NCI-H1417 (cell line): ENCODE measurements at regions not wholly inside any gene's neighbourhood (a gene's known extent, or its start where the extent isn't known, plus 50 kb on each side); places are given as distances from the start of the nearest gene placed in this dataset.

Experiments
- DNase-seq, 3 experiments: peaks; one replicate each; lab custom pipeline; 2025; lab: John Stamatoyannopoulos, UW

DNA sequence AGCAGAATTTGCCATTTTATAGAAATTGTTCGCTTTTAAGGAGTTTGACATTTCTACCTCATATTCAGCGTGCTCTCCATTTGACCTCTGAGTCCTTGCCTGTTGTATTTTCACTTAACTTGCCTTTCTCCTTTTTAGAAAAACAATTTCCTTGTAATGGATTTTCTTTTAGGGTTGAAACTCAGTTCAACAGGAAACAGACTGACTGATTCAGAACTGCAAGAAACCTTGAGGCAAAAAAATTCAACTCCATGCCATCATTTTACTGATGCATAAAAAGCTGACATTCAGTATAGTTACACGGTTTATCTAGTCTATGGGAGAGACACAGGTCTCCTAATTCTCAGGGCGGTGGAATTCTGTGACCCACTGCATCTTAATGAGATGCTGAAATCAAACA, 59.8 kb downstream of the MRPS30 start:
- no peak for DNase-seq

DNA sequence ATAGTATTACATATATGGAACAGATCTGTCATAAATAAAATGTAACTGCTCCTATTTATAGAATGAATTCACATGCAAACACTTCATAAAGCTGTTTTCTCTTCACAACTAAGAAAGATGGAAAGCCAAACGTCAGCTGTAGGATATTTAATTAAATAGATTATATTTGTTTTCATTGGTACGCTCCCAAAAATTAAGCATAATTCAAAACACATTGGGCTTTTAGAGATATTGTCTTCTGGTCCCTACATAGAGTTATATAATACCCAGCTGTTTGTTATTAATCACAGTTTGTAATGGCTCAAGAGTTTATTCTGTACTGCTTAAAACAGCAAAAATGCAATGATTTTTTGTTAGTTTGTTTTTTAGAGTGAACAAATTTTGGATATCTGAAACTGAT, 61.2 kb downstream of the MRPS30 start:
- DNase-seq = no peak

DNA sequence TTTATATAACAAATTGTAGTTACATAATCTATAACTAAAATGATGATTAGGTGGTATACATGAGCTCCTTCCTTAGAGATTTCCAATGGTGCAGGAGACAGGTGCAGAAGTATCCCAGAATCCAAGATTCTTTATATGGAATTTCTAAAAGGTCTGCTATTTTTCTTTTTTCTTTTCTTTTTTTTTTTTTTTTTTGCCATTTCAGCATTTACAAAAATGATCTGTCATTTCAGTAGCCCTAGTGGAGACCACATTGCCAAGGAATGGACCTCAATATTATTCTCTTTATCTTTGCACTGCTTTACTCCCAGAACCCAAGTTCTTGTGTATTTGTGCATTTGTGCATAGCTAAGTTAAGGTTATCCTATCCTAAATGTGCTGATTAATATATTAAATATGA, 61.7 kb downstream of the MRPS30 start:
- DNase-seq = no peak

DNA sequence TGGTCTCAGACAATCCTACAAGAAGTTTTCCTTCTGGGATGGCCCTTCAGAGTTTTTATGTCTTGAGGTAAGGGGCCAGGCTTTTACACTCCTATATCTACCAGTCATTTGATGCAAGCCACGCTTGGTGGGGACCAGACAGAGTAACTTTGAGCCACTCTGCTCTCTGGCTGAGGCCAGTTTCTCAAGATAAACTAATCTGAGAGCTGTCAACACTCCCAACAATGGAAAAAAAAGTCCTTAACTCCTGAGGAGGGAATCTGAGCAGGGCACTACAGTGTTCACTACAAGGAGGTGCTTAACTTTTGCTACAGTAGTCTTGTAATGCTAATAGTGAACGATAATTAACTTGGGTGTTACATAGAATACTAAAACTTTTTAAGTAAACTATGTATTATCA, 62.7 kb downstream of the MRPS30 start:
- DNase-seq = no peak

DNA sequence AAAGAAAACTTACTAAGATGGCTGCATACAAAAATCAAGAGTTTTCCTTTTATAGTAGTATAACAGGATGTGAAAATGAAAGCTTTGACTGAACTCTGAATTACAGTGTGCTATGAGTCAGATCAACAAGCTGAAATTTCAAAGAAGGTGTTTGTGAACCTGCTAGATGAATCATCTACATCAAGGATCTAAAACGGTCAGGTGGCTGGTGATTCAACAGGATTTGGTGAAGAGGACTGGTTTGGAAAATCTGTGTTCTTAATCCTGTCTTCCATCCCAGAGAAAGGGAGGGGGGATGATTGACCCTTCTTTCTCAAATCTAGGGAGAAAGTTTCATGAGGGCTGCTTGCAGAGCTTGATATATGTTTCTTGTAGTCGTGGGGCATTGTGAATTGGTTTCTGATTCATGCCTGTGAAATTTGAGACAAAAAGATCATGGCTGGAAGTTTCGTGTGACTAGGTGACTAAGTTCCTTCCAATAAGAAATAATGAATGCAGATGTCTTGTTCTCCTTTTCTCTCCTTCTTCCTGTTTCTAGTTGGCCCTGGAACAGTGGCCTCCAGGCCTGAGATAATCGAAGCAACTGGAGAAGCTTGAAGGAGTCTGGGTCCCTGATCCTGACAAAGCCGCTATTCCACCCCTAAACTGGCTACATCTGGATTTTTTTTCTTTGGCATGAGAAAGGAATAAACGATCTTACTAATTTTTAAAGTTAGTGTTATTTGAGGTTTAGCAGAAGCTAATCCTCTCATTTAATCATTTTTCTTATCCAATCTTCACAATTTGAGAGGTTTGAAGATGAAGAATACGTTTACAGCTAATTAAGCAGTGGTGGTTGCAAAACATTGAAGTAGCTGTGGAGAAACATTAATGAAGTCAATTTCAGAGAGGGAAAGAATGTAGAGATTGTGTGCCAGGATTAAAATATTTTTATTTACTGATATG, 67.2 kb downstream of the MRPS30 start:
- no peak for DNase-seq

DNA sequence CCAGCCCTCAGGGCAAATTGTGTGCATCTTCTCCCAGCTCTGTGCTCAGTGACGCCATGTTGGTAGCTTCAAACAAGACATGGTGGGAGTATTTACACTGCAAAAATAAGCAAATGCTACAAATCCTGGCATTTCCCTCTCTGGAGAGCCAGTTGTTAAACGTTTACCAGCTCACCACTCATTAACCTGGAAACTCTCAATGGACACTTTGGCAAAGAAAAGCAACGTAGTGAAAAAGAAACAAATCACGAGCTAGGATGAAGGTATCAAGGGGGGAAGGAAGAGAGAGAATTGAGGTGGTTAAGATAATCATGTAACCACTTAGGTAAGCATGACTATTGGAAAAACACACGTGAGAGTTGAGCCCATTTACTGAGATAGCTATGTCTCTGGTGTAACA, 72.5 kb downstream of the MRPS30 start:
- no peak for DNase-seq

DNA sequence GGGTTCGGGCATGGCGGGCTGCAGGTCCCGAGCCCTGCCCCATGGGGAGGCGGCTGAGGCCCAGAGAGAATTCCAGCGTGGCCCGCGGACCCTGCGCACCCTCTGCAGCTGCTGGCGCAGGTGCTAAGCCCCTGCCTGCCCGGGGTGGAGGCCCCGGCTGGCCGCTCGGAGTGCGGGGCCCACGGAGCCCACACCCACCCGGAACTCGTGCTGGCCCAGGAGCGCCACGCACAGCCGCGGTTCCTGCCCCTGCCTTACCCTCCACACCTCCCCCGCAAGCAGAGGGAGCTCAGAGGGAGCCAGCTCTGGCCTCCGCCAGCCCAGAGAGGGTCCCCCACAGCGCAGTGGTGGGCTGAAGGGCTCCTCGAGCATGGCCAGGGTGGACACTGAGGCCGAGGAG, 75.3 kb downstream of the MRPS30 start:
- no peak for DNase-seq

DNA sequence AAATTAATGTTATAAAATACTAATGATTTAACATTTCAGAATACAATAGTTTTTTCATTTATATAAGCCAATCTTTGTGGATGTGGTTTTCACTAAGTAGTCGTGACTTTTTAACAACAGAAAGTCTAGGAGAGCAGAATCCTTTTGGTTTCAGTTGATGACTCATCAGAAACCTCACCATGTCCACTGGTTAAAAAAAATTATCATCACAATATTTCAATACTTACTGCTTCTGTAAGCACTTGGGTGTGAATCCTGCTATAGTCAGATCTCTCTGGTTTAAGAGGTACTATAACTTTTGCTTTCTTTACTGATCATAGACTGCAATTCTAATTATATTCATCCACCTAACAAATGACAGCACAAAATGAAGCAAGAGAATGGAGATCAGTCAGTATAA, 77.2 kb downstream of the MRPS30 start:
- DNase-seq = no peak

DNA sequence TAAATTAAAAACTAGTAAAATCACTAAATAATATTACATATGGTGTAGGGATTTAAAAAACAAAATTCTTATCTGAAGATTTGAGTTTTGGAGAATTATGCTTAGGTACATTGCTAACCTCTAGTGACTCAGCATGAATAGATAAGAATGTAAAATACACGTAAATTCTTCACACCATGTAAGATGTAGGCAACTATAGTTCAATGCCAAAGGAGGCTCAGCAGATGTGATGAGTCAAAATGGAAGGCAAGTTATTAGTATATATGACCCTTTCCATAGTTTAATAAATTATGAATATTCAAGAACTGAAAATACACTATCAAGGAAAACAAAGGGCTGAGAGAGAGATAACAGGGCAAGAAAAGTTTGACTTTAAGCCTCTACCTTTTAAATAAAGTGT, 79.0 kb downstream of the MRPS30 start:
- DNase-seq = no peak

DNA sequence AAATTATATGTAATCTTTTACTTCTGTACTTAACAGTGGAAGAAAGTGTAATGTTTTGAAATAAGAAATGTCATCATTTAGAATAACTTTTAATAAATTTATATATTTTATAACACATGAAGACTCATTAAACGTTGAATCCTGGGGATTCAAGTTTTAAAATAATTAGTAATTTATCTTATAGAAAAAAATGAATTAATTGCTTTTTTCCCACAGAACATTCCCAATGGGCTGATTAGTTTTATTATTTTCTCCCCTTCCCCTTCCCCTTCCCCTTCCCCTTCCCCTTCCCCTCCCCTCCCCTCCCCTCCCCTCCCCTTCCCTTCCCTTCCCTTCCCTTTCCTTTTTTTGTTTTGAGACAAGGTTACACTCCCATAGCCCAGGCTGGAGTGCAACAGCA, 79.7 kb downstream of the MRPS30 start:
- no peak for DNase-seq

DNA sequence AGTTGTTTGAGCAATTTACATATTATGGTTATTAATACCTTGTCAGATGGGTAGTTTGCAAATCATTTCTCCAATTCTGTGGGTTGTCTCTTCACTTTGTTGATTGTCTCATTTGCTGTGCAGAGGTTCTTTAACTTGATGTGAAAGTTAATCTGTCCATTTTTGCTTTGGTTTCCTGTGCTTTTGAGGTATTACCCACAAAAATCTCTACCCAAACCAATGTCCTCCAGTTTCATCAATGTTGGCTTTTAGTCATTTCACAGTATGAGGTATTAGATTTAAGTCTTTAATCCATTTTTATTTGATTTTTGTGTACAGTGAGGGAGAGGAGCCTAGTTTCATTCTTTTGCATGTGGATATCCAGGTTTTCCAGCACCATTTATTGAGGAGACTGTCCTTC, 82.4 kb downstream of the MRPS30 start:
- DNase-seq = no peak

DNA sequence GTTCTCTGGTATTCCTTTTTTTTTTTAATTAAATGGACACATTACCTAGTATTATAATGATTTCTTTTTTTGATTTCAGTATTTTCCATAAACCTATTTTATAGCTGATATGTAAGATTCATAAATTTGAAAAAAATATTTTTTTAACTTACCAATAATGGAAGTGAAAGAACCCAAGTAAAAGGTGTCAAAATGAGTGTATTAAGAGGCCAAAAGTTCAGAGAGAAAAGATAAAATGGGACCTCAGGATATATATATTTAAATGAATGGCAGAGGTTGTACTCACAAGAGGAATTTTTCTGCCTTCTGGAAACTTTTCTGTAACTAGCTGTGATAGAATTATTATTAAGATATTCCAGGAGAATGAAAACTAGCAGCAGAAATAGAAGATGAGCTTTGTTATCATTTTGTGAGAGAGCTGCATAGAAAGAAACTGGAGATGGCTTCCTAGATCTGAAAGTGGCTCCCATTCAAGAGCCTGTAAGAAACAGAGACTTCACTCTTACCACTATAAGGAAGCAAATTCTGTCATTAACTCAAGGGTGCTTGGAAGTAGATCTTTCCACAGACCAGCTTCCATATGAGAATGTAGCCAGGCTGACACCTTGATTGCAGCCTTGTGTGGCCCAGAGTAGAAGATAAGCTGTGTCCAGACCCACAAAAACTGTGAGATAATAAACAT, 91.7 kb downstream of the MRPS30 start:
- no peak for DNase-seq

DNA sequence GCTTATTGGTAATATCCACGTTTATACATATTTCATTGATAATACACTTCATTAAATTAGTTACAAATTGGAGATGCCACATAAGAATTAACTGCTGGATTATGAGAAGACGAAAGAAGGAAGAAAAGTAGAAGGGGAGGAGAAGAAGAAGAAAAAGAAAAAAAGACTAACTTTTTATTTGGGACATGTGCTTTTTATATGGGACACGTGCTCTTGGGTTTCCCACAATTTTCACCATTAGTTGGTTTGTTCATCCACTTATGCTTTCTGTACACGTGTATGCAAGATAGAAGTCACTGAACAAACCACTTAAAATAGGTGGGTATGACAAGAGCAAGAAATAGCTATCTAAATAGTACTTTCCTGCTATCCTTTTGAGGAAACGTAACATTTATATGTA, 98.6 kb downstream of the MRPS30 start:
- DNase-seq = no peak

DNA sequence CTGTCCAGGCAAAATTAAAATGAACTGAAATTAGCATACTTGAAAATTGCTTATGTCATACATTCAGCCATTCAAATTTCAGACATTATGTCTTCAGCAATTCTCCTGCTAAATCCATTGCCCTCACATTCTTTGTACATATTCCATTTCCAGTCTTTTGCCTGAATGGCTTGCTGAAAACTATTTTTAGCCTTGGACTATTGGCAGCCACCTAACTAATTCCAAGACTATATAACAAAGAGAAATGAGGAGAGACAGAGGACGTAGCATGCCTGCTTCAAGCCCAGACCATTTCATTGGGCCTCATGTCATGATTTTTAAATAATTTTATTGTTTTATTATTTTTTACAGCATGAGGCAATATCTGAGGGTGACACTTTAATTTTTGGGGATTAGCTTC, 100.3 kb downstream of the MRPS30 start:
- DNase-seq = no peak

DNA sequence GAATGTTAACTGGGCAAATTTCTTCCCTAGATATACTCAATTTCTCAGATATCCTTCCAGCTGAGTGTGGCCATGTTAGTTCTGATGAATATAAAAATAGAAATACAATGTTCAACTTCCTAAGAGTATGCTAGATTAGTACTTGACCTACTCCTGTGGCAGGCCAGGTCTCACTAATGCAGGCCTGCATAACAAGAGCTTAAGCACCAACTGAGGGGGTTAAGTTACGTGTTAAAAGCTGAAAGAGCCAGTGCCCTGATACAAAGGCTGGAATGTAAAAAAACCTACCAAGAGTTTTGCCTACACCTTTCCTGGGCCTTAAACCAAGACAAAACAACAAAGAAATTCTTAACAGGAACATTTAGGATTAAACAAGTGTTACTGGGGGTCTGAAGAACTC, 102.8 kb downstream of the MRPS30 start:
- DNase-seq = no peak

DNA sequence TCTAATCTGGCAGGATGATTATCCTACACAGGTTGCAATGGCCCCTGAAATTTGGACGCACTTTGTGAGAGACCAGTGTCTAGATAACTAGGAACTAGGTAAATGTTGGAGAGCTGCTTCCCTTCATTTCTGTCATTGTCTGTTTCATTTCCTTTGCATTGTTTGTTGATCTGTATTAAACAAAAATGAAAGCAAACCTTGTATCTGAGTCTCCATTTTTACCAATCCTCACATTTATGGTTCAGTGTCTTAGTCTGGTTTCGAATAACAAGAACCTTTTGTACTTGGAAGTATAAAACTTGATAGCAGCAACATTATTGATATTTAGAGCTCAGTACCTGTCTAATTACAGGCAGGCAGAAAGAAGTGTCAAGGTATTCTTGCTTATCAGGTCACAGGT, 105.5 kb downstream of the MRPS30 start:
- DNase-seq = no peak

DNA sequence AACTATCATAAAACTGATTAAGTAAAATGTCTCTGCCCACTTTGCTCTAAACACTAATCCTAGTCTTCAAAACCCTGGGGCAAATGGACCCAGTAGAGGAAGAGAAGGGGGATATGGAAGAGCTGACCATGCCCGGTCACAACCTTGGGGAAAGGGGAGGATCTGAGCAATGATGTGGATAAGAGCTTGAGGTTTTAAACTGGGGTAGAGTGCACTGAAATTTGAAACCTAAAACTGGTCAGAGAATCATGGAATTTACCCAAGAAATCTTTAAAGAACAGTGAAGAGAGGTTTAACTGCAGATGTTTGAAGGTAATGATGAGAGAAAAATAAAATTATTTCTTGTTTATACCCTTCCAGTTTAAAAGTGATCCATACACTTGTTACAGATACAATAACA, 110.8 kb downstream of the MRPS30 start:
- DNase-seq = no peak

DNA sequence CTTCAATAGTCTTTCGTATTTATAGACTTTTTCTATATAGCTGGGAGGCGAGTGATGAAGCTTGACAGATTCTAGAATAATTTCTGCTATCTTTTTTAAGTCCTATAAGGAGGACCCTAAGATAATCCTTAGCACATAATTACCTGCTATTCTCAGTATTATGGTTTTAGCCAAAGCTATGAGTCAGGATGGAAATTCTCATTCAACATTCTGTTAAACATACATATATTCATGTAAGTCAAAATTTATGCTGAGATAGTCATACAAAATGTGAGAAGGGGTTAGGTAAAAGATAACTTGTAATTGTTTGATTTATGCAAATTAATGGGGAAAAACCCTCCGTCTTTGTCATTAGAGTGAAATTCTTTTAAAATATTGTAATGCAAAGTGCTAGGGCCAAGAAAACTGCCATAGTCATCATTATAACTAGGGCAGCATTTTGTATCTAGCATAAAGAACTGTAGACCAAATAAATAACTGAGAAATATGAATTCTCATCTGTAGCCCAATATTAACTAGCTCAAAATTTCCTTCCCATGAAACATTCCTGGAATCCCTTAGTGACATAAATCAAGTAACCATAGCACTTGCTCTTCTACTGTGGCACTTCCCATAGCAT, 118.5 kb downstream of the MRPS30 start:
- DNase-seq = no peak

DNA sequence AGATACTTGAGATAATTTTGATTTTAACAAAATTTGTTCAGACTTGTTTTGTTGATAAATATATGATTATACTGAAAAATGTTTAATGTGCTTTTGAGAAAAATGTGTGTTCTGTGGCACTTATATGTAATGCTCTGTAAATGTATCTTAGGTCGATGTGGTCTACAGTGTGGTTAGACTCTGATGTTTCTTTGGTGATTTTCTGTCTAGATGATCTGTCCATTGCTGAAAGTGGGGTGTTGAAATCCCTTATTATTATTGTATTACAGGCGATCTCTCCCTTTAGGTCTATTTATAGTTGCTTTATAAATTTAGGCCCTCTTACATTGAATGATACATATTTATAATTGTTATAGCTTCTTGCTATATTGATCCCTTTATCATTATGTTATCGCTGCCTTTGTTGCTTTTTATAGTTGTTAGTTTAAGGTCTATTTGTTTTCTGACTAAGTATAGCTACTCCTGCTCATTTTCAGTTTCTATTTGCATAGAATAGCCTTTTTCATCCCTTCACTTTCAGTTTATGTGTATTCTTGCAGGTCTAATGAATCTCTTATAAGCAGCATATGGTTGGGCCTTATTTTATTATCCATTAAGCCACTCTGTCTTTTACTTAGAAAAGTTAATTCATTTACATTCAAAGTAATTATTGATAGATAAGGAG, 124.3 kb downstream of the MRPS30 start:
- DNase-seq = no peak

DNA sequence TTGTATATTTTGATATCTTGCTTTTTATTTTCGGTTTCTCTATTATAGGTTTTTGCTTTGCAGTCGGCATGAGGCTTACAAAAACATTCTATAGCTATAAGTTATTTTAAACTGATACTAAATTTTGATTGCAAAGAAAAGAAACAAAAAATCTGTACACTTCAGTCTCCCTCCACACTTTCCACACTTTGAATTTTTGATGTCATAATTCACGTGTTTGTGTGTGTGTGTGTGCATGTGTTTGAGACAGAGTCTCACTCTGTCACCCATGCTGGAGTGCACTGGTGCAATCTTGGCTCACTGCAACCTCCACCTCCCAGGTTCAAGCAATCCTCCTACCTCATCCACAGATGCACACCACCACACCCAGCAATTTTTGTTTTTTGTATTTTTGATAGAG, 124.9 kb downstream of the MRPS30 start:
- no peak for DNase-seq

DNA sequence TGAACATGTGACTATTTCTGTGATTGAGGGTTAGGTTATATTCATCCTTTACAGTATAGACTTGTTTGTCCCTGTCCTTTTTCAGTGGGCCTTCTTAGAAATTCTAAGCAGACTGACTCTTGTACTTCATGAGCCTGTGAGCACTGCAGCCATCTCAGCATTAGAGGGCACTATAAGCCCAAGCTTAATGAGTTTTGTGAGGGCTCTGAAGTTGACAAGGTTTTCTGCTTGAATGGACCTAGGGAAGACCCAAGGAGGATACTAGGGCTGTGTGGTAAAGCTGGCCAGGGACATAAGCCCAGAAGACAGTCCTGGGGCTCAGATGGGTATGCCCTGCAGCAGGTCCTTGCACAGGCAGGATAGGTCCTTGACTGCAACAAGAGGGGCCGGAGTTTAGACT, 126.5 kb downstream of the MRPS30 start:
- DNase-seq = no peak

DNA sequence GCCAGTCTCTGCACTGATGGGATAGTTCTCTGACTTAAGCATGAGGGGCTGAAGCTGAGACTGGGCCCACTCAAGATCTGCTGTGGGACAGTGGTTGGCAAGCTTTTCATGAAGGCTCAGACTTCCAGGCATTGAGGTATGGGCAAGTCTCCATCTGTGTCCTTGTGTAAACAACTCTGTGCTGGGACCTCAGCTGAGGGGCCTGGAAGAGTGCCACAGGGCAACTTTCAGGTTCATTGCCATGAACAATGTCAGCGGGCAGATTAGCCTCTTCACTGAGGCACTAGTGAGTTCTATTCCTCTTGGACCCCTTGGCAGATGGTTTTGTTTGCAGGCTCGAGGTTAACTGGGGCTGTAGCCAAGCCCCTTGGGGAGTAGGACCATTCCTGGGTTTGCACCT, 127.1 kb downstream of the MRPS30 start:
- no peak for DNase-seq
